ENCODE measurements at regions not wholly inside any gene's neighbourhood (a gene's known extent, or its start where the extent isn't known, plus 50 kb on each side); places are given as distances from the start of the nearest gene placed in this dataset.

DNA sequence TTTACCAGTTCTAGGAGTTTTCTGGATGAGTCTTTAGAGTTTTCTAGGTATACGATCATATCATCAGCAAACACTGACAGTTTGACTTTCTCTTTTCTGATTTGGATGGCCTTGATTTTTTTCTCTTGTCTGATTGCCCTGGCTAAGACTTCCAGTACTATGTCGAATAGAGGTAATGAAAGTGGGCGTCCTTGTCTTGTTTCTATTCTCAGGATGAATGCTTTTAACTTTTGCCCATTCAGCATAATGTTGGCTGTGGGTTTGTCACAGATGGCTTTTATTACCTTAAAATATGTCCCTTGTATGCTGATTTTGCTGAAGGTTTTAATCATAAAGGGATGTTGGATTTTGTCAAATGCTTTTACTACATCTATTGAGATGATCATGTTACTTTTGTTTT is 223.2 kb upstream of the COBL start:
- no peak for TF ChIP-seq CTCF (IDR thresholded peaks at IDR 0.05)
- H3K27ac ChIP-seq: no peak overlapping the region

GRCh38 chr7:51528172-51528571 is 211.6 kb upstream of the COBL start:
- Histone ChIP-seq H3K27me3 (no peaks in the 10 kb centered on the region), H3K4me1 (no peaks in the 10 kb centered on the region), H3K36me3 (no peaks in the 10 kb centered on the region), H3K4me3 (no peak overlapping the region), H3K27ac (no peak overlapping the region), H3K9me3 (no peaks in the 10 kb centered on the region)
- ATAC-seq (no peak), DNase-seq (no peak)
- no peak for TF ChIP-seq CTCF (IDR thresholded peaks at IDR 0.05)
- intact Hi-C loops (cut with DNase I): no loop called here

More for the DNA sequence above, 223.2 kb upstream of the COBL start:
- intact Hi-C loops (cut with DNase I): no loop called here
- no peak overlapping the region for H3K4me3 ChIP-seq
- ATAC-seq (no peak), DNase-seq (no peak)
- H3K27me3 ChIP-seq: no peaks in the 10 kb centered on the region
- H3K9me3 ChIP-seq: no peaks in the 10 kb centered on the region
- H3K4me1 ChIP-seq: no peaks in the 10 kb centered on the region
- no peaks in the 10 kb centered on the region for H3K36me3 ChIP-seq

DNA sequence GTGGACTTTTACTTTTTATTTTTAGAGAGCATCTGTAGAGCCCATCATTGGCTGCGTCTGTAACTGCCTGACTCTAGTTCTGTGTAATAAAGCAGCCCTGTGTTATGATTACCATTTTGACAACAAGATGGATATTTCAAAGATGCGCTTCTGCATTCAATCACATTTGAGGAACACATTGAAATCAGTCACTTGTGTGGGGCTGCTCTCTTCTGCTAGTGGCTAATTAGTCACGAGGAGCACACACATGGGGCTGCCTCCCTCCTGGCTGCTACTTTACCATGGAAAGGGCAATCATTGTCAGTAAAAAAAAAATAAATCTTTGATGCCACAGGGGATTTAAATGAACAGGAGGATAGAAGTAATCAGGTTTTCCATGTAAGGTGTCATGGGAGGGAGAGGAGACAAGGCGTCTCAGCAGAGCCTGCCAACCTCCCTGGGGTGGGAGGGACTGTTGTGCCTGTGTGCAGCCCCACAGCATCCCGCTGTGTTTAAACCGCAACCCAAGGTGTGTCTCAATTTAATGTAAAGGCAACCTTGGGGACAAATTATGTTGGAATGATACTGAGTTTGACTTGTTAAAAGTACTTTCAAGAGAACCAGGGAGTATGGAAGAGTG is 205.2 kb upstream of the COBL start:
- intact Hi-C loops (cut with DNase I): no loop called here
- Histone ChIP-seq H3K9me3 (no peaks in the 10 kb centered on the region), H3K27ac (no peak overlapping the region), H3K36me3 (no peaks in the 10 kb centered on the region), H3K4me3 (no peak overlapping the region), H3K27me3 (no peaks in the 10 kb centered on the region), H3K4me1 (no peaks in the 10 kb centered on the region)
- DNase-seq (no peak), ATAC-seq (no peak)
- TF ChIP-seq CTCF (IDR thresholded peaks at IDR 0.05): no peak

DNA sequence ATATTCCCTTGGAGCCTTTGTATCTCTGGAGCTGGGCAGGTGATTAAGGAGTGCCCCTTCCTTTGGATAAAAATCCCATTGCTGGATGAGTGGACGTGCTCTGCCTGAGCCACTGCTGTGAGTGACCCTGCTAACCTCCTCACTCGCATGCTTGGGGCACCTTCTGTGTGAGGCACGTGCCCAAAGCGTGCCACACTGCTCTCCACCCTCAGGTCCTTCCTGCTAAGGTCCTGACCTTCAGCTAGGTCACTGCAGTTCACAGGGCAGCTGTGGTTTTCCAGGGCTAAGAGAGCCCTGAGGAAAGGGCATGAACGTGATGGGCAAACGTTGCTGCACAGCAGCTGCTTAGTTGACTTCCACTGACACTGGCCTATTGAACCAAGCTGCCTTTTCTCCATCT is 204.4 kb upstream of the COBL start:
- Histone ChIP-seq H3K27me3 (no peaks in the 10 kb centered on the region), H3K27ac (no peak overlapping the region), H3K36me3 (no peaks in the 10 kb centered on the region), H3K4me1 (no peaks in the 10 kb centered on the region), H3K4me3 (no peak overlapping the region), H3K9me3 (no peaks in the 10 kb centered on the region)
- TF ChIP-seq CTCF (IDR thresholded peaks at IDR 0.05): no peak
- ATAC-seq: no peak
- no peak for DNase-seq
- intact Hi-C loops (cut with DNase I): no loop called here

- no peak for TF ChIP-seq CTCF (IDR thresholded peaks at IDR 0.05)
- no peaks in the 10 kb centered on the region for H3K4me1 ChIP-seq
- intact Hi-C loops (cut with DNase I): no loop called here
- H3K9me3 ChIP-seq: no peaks in the 10 kb centered on the region
- no peaks in the 10 kb centered on the region for H3K27me3 ChIP-seq
- H3K36me3 ChIP-seq: no peaks in the 10 kb centered on the region
- no peak for ATAC-seq
- H3K4me3 ChIP-seq: no peak overlapping the region
- no peak overlapping the region for H3K27ac ChIP-seq
- no peak for DNase-seq
Measured at GRCh38 chr7:51518646-51519045, 202.0 kb upstream of the COBL start.

DNA sequence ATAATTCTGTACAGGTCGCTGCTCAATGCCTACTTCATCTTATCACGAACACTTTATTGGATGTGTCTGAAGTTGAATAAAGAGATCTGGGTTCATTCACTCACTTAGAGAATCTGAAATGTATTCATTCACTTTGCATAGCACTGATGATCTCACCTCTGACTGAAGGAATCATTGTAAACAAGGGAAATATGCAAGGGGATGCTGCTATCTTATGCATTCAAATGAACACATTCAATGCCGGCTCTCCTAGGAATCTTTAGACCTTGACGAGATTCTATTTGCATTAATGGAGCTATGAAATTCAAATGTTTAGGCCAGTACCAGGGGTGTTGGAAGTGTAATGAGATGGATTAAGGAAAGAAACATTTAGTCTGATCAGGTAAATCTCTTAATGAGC is 200.6 kb upstream of the COBL start:
- ATAC-seq (no peak), DNase-seq (no peak)
- intact Hi-C loops (cut with DNase I): no loop called here
- H3K4me3 ChIP-seq: no peak overlapping the region
- no peak overlapping the region for H3K27ac ChIP-seq
- no peak for TF ChIP-seq CTCF (IDR thresholded peaks at IDR 0.05)
- H3K4me1 ChIP-seq: no peaks in the 10 kb centered on the region
- no peaks in the 10 kb centered on the region for H3K36me3 ChIP-seq
- no peaks in the 10 kb centered on the region for H3K9me3 ChIP-seq
- no peaks in the 10 kb centered on the region for H3K27me3 ChIP-seq
